PC-9 (cell line): ENCODE measurements at regions not wholly inside any gene's neighbourhood (a gene's known extent, or its start where the extent isn't known, plus 50 kb on each side); places are given as distances from the start of the nearest gene placed in this dataset.
A peak's percentile ranks its signal among the peaks of the same experiment; 100 is the strongest.

Source experiments
- BruUV-seq: library from RNA; stranded (reverse); fragments of 400-500 nt; replicated peaks from 2 replicates; lab custom pipeline; 2021; lab: Mats Ljungman, UMichigan
- CTCF ChIA-PET: fragments of 300-600 bp; sonication (Branson Sonifier 250); formaldehyde crosslinking; loops from one replicate; lab custom pipeline; 2022; ENCODE audit warnings: antibody characterized with exemption; lab: Charles Lee
- POLR2A ChIA-PET: fragments of 300-600 bp; sonication (Branson Sonifier 250); formaldehyde crosslinking; loops from one replicate; lab custom pipeline; 2022; ENCODE audit warnings: antibody characterized with exemption; ENCODE audit not compliant: unreplicated experiment; lab: Charles Lee
- DNase-seq, 2 experiments: peaks; one replicate each; pipeline versions ENCODE4 v3.0.0 to v3.0.0-alpha.2; 2015 to 2022; ENCODE audit warnings: mixed read lengths in 1 of 2
- H2AFZ ChIP-seq: fragments of 200-600 bp; sonication (generic); 2 replicates; pipeline ENCODE4 v1.8.1; 2017; ENCODE audit warnings: antibody characterized with exemption
- H3F3A ChIP-seq: fragments of 200-600 bp; sonication (generic); 2 replicates; pipeline ENCODE4 v1.8.1; 2017; ENCODE audit warnings: antibody characterized with exemption, mild to moderate bottlenecking, low read depth; ENCODE audit not compliant: insufficient read depth
- H3K27ac ChIP-seq: fragments of 200-600 bp; sonication (generic); 2 replicates; pipeline ENCODE4 v1.6.1; 2016; ENCODE audit warnings: mixed run types
- H3K27me3 ChIP-seq: fragments of 200-600 bp; sonication (generic); 2 replicates; pipeline ENCODE4 v1.6.1; 2016; ENCODE audit warnings: low read depth, mixed run types; ENCODE audit not compliant: insufficient read depth
- H3K36me3 ChIP-seq: fragments of 200-600 bp; sonication (generic); 2 replicates; pipeline ENCODE4 v1.6.1; 2016; ENCODE audit warnings: low read depth, mixed run types
- H3K4me1 ChIP-seq: fragments of 200-600 bp; sonication (generic); replicated peaks from 2 replicates; pipeline ENCODE4 v1.6.1; 2016; ENCODE audit warnings: mixed run types; ENCODE audit not compliant: insufficient read depth
- H3K4me2 ChIP-seq: fragments of 200-600 bp; sonication (generic); 2 replicates; pipeline ENCODE4 v1.6.1; 2017; ENCODE audit warnings: mixed run types
- H3K4me3 ChIP-seq: fragments of 200-600 bp; sonication (generic); 2 replicates; pipeline ENCODE4 v1.6.1; 2016; ENCODE audit warnings: mixed run types
- H3K79me2 ChIP-seq: fragments of 200-600 bp; sonication (generic); 2 replicates; pipeline ENCODE4 v1.6.1; 2017; ENCODE audit warnings: low read depth, mixed run types
- H3K9me2 ChIP-seq: fragments of 200-600 bp; sonication (generic); 2 replicates; pipeline ENCODE4 v1.8.1; 2017; ENCODE audit warnings: mild to moderate bottlenecking; ENCODE audit not compliant: insufficient read depth
- H3K9me3 ChIP-seq: fragments of 200-600 bp; sonication (generic); 2 replicates; pipeline ENCODE4 v1.8.1; 2016; ENCODE audit warnings: low read depth; ENCODE audit not compliant: insufficient read depth
- H4K20me1 ChIP-seq: fragments of 200-600 bp; sonication (generic); 2 replicates; pipeline ENCODE4 v1.8.1; 2017; ENCODE audit not compliant: insufficient read depth
- EZH2 ChIP-seq: fragments of 200-600 bp; sonication (generic); IDR thresholded peaks from 2 replicates; pipeline ENCODE4 v1.8.0; 2017; ENCODE audit warnings: antibody characterized with exemption, low read depth
- intact Hi-C: fragments of 100-400 bp; cut with micrococcal nuclease; formaldehyde crosslinking; loops from one replicate; pipeline ENCODE4 v1.10.0; 2022; ENCODE audit not compliant: unreplicated experiment
- TF ChIP-seq, protein P1 (sequence below): fragments of 200-600 bp; sonication (generic); conservative IDR thresholded peaks from 2 replicates; pipeline ENCODE4 v1.6.1; 2017; ENCODE audit warnings: mixed run types, antibody characterized with exemption, mild to moderate bottlenecking, moderate library complexity

DNA sequence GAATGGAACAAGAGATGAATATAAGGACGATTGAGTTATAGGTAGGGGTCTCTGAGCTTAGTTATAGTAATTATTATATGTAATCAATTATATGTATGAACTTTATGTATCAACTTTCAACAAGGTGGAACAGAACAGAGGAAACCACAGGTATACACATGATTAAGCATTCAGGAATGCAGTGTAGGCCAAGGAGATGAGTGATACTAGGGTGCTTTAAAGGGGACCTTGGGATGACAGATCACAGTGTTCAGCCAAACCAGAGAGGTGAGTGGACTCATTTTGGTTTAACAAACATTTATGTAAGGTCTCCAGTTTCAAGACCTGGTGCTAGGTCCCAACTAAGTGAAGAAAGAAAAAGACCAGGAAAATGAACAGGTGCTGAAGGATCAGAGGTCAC is 895.5 kb downstream of the ROBO2 start:
- POLR2A ChIA-PET: interaction anchor here (0.6 kb wide), 1 partner anchor 589 kb away, joined by 4 read pairs; no protein-coding TSS in a partner anchor
- H3K9me2 ChIP-seq: no peaks in the 10 kb centered on the region
- no peaks in the 10 kb centered on the region for H3F3A ChIP-seq
- H3K36me3 ChIP-seq: no peaks in the 10 kb centered on the region
- H3K79me2 ChIP-seq: no peaks in the 10 kb centered on the region
- H4K20me1 ChIP-seq: no peaks in the 10 kb centered on the region
- no peak overlapping the region for H3K4me2 ChIP-seq
- CTCF ChIA-PET: no interaction called here
- BruUV-seq: no TSS peak
- no peak overlapping the region for H2AFZ ChIP-seq
- no peak overlapping the region; the same call in 1 of the 2 replicates for H3K27ac ChIP-seq
- TF ChIP-seq EZH2: no peak
- TF ChIP-seq, protein P1, sequence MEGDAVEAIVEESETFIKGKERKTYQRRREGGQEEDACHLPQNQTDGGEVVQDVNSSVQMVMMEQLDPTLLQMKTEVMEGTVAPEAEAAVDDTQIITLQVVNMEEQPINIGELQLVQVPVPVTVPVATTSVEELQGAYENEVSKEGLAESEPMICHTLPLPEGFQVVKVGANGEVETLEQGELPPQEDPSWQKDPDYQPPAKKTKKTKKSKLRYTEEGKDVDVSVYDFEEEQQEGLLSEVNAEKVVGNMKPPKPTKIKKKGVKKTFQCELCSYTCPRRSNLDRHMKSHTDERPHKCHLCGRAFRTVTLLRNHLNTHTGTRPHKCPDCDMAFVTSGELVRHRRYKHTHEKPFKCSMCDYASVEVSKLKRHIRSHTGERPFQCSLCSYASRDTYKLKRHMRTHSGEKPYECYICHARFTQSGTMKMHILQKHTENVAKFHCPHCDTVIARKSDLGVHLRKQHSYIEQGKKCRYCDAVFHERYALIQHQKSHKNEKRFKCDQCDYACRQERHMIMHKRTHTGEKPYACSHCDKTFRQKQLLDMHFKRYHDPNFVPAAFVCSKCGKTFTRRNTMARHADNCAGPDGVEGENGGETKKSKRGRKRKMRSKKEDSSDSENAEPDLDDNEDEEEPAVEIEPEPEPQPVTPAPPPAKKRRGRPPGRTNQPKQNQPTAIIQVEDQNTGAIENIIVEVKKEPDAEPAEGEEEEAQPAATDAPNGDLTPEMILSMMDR: no peak
- intact Hi-C loops: loop anchor here (1.0 to 2.0 kb wide), 2 partner anchors 29 to 110 kb away; no protein-coding TSS in a partner anchor
- H3K27me3 ChIP-seq: no peaks in the 10 kb centered on the region
- no peak overlapping the region for H3K4me3 ChIP-seq
- H3K4me1 ChIP-seq: no peaks in the 10 kb centered on the region
- DNase-seq: peak; percentile 46 to 64
- H3K9me3 ChIP-seq: no peaks in the 10 kb centered on the region; the same call in 1 of the 2 replicates

DNA sequence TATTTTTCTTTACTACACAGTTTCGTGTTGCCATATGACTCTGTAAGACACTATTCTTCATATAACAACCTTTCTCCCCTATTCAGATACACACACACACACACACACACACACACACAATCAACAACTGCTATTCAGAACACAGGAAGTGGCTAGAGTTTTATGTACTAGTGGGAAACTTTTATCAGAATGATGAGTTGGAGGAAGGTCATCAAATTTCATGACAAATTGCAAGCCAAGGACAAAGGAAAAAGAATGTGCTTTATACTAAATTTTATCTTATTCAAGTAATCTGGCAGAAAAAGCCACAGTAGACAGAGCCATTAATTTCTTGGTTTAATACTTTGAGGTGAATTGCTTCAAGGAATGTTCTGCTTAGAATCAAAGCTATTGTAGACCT is 899.8 kb downstream of the ROBO2 start:
- H3K36me3 ChIP-seq: no peaks in the 10 kb centered on the region
- no TSS peak for BruUV-seq
- H3K4me2 ChIP-seq: no peak overlapping the region
- no peaks in the 10 kb centered on the region for H3K4me1 ChIP-seq
- intact Hi-C loops: loop anchor here (10.0 kb wide), 1 partner anchor 275 kb away; no protein-coding TSS in a partner anchor
- no peaks in the 10 kb centered on the region for H3K27me3 ChIP-seq
- POLR2A ChIA-PET: no interaction called here
- DNase-seq: no peak
- H4K20me1 ChIP-seq: no peaks in the 10 kb centered on the region
- H3F3A ChIP-seq: no peaks in the 10 kb centered on the region
- no peak overlapping the region for H3K4me3 ChIP-seq
- H3K79me2 ChIP-seq: no peaks in the 10 kb centered on the region
- TF ChIP-seq, protein P1: no peak
- TF ChIP-seq EZH2: no peak
- H3K9me2 ChIP-seq: no peaks in the 10 kb centered on the region
- no peak overlapping the region for H3K27ac ChIP-seq
- H3K9me3 ChIP-seq: no peaks in the 10 kb centered on the region; the same call in 1 of the 2 replicates
- CTCF ChIA-PET: no interaction called here
- no peak overlapping the region for H2AFZ ChIP-seq

DNA sequence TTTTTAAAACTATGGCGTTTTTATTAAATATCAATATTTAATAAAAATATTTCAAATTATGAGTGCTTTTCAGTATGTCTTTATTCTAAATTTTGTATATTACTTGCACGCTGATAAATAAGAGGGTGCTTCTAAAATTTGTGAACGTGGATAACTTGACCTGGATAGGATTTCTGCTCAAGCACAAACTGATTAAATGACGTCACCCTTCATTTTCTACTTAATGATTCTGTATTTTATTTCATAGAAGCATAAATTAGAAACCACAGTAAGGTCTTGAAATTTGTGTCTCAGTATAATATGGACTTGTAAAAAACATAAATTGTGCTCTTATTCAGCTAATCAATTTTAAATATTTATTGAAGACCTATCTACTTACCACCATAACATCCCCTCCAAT is 903.7 kb downstream of the ROBO2 start:
- intact Hi-C loops: loop anchor here (10.0 kb wide), 1 partner anchor 279 kb away; no protein-coding TSS in a partner anchor
- DNase-seq: no peak
- Histone ChIP-seq H3F3A (no peaks in the 10 kb centered on the region), H3K4me2 (no peak overlapping the region), H3K4me1 (no peaks in the 10 kb centered on the region), H3K4me3 (no peak overlapping the region), H3K9me3 (no peaks in the 10 kb centered on the region), H4K20me1 (no peaks in the 10 kb centered on the region), H3K36me3 (no peaks in the 10 kb centered on the region), H3K27me3 (no peaks in the 10 kb centered on the region), H3K27ac (no peak overlapping the region), H3K9me2 (no peaks in the 10 kb centered on the region), H3K79me2 (no peaks in the 10 kb centered on the region), H2AFZ (no peak overlapping the region)
- no peak for TF ChIP-seq EZH2
- TF ChIP-seq, protein P1: no peak
- CTCF ChIA-PET: no interaction called here
- BruUV-seq: no TSS peak
- POLR2A ChIA-PET: no interaction called here
